Thoracic aorta (tissue), 2 donors: ENCODE measurements at regions not wholly inside any gene's neighbourhood (a gene's known extent, or its start where the extent isn't known, plus 50 kb on each side); places are given as distances from the start of the nearest gene placed in this dataset.

ENCODE experiments used
- ATAC-seq: fragments of 150-250 bp; one replicate; pipeline ENCODE4 v1.8.0; 2017; ENCODE audit warnings: low read depth; ENCODE audit not compliant: insufficient number of reproducible peaks, low FRiP score
- DNase-seq: peaks from one replicate; pipeline ENCODE4 v3.0.0-alpha.2; 2020; ENCODE audit warnings: low spot score
- H3K27ac ChIP-seq, 2 donors: fragments of 200-600 bp; sonication (generic); 1 replicate in 1 of 2; 2 replicates in 1 of 2; pipeline ENCODE4 v1.5.1; 2016; ENCODE audit warnings: mild to moderate bottlenecking in 2 of 2, moderate library complexity in 2 of 2
- H3K27me3 ChIP-seq: fragments of 200-600 bp; sonication (generic); replicated peaks from 2 replicates; pipeline ENCODE4 v1.6.0; 2016; ENCODE audit warnings: mild to moderate bottlenecking; ENCODE audit not compliant: insufficient read depth
- H3K36me3 ChIP-seq: fragments of 200-600 bp; sonication (generic); one replicate; pipeline ENCODE4 v1.5.1; 2016
- H3K4me1 ChIP-seq, 2 donors: fragments of 200-600 bp; sonication (generic); 1 replicate in 1 of 2; 2 replicates in 1 of 2; pipeline versions ENCODE4 v1.5.1 to v1.6.0; 2016; ENCODE audit warnings: low read depth in 2 of 2, mild to moderate bottlenecking in 1 of 2; ENCODE audit not compliant: control insufficient read depth in 1 of 2
- H3K4me3 ChIP-seq: fragments of 200-600 bp; sonication (generic); 2 replicates; pipeline ENCODE4 v1.5.1; 2016; ENCODE audit warnings: mild to moderate bottlenecking
- H3K9me3 ChIP-seq: fragments of 200-600 bp; sonication (generic); 2 replicates; pipeline ENCODE4 v1.5.1; 2016
- CTCF ChIP-seq: fragments of 200-600 bp; sonication (generic); IDR thresholded peaks from one replicate; pipeline ENCODE4 v1.5.1; 2019; ENCODE audit warnings: antibody characterized with exemption

GRCh38 chr6:25012657-25013056, 76.9 kb upstream of the RIPOR2 start:
- Histone ChIP-seq H3K4me3 (no peak overlapping the region), H3K36me3 (no peaks in the 10 kb centered on the region), H3K27ac (no peak overlapping the region), H3K9me3 (no peaks in the 10 kb centered on the region), H3K27me3 (no peaks in the 10 kb centered on the region), H3K4me1 (peaks cover under 1 to 6% of the 10 kb centered on the region in 2 donors)
- DNase-seq (no peak), ATAC-seq (no peak)
- no peak for TF ChIP-seq CTCF

- H3K9me3 ChIP-seq, result no peaks in the 10 kb centered on the region
- no peaks in the 10 kb centered on the region for H3K36me3 ChIP-seq
- no peaks in the 10 kb centered on the region for H3K27me3 ChIP-seq
- ATAC-seq (no peak), DNase-seq (no peak)
- no peak for TF ChIP-seq CTCF
- H3K4me3 ChIP-seq, result no peak overlapping the region
- no peak overlapping the region for H3K27ac ChIP-seq
- H3K4me1 ChIP-seq, result peaks cover 0 to 6% of the 10 kb centered on the region in 2 donors
These were observed 77.5 kb upstream of the RIPOR2 start for GRCh38 chr6:25013246-25013645.

GRCh38 chr6:25014369-25014768, 78.6 kb upstream of the RIPOR2 start:
- ATAC-seq (no peak), DNase-seq (no peak)
- Histone ChIP-seq H3K9me3 (no peaks in the 10 kb centered on the region), H3K36me3 (no peaks in the 10 kb centered on the region), H3K27ac (no peak overlapping the region), H3K4me3 (no peak overlapping the region), H3K4me1 (peaks cover 0 to 6% of the 10 kb centered on the region in 2 donors), H3K27me3 (no peaks in the 10 kb centered on the region)
- no peak for TF ChIP-seq CTCF

- no peak for DNase-seq
- no peak for TF ChIP-seq CTCF
These were observed 79.2 kb upstream of the RIPOR2 start for GRCh38 chr6:25014791-25015560.

GRCh38 chr6:25016014-25016720, 80.4 kb upstream of the RIPOR2 start:
- Histone ChIP-seq H3K27me3 (no peaks in the 10 kb centered on the region), H3K27ac (no peak overlapping the region), H3K4me3 (no peak overlapping the region), H3K36me3 (no peaks in the 10 kb centered on the region), H3K9me3 (no peaks in the 10 kb centered on the region), H3K4me1 (peaks cover 0 to 6% of the 10 kb centered on the region in 2 donors)
- DNase-seq (no peak), ATAC-seq (no peak)
- no peak for TF ChIP-seq CTCF

More at GRCh38 chr6:25014791-25015560, 79.2 kb upstream of the RIPOR2 start:
- ATAC-seq, result peak; percentile 25
- Histone ChIP-seq H3K27ac (no peak overlapping the region), H3K36me3 (no peaks in the 10 kb centered on the region), H3K27me3 (no peaks in the 10 kb centered on the region), H3K9me3 (no peaks in the 10 kb centered on the region), H3K4me1 (peaks cover 0 to 6% of the 10 kb centered on the region in 2 donors), H3K4me3 (no peak overlapping the region)
